GM12878 (cell line): ENCODE measurements at regions not wholly inside any gene's neighbourhood (a gene's known extent, or its start where the extent isn't known, plus 50 kb on each side); places are given as distances from the start of the nearest gene placed in this dataset.

Experiments used
- ASH2L ChIP-seq: fragments of 300-600, 200-600 bp; sonication (generic); IDR thresholded peaks from 2 replicates; pipeline ENCODE4 v1.6.1; 2017; ENCODE audit warnings: low read depth, mild to moderate bottlenecking, borderline replicate concordance
- BHLHE40 ChIP-seq, 2 experiments: fragments of 450-650 bp in 1 of 2; IDR thresholded peaks; 2 replicates each; pipeline ENCODE4 v1.6.1; 2011 to 2017; ENCODE audit warnings: low read depth in 2 of 2, borderline replicate concordance in 1 of 2, improper control_type of control experiment in 1 of 2, low read length in 1 of 2, mild to moderate bottlenecking in 1 of 2
- CEBPB ChIP-seq, 2 experiments: fragments of 150-350 bp in 1 of 2; IDR thresholded peaks; 2 replicates each; pipeline ENCODE4 v1.6.1; 2012 to 2014; ENCODE audit warnings: low read depth in 2 of 2, low read length in 2 of 2, borderline replicate concordance in 1 of 2, inconsistent platforms in 1 of 2
- E2F4 ChIP-seq: IDR thresholded peaks from 2 replicates; pipeline ENCODE4 v1.6.1; 2012; ENCODE audit warnings: low read depth, low read length, improper control_type of control experiment
- EED ChIP-seq: sonication (generic); IDR thresholded peaks from 2 replicates; pipeline ENCODE4 v1.6.1; 2016; ENCODE audit warnings: antibody characterized with exemption, low read depth
- EP300 ChIP-seq, 2 experiments: fragments of 150-350 bp in 1 of 2; IDR thresholded peaks; 2 replicates each; pipeline ENCODE4 v1.6.1; 2011 to 2012; ENCODE audit warnings: low read depth in 2 of 2, low read length in 2 of 2, borderline replicate concordance in 1 of 2, improper control_type of control experiment in 1 of 2, inconsistent platforms in 1 of 2; ENCODE audit not compliant: control insufficient read depth in 1 of 2
- HSF1 ChIP-seq: fragments of 150-350 bp; IDR thresholded peaks from 2 replicates; pipeline ENCODE4 v1.6.1; 2014; ENCODE audit warnings: mild to moderate bottlenecking, low read depth, low read length
- IRF4 ChIP-seq: IDR thresholded peaks from 2 replicates; pipeline ENCODE4 v1.6.1; 2011; ENCODE audit warnings: low read depth, low read length
- LARP7 ChIP-seq: fragments of 450-650 bp; IDR thresholded peaks from 2 replicates; pipeline ENCODE4 v1.6.1; 2017; ENCODE audit warnings: mild to moderate bottlenecking
- NKRF ChIP-seq: fragments of 450-650 bp; conservative IDR thresholded peaks from 2 replicates; pipeline ENCODE4 v1.6.1; 2017; ENCODE audit warnings: mild to moderate bottlenecking, moderate library complexity
- PKNOX1 ChIP-seq: fragments of 450-650 bp; IDR thresholded peaks from 2 replicates; pipeline ENCODE4 v1.6.1; 2016; ENCODE audit warnings: mild to moderate bottlenecking
- RAD51 ChIP-seq: fragments of 450-650 bp; IDR thresholded peaks from 2 replicates; pipeline ENCODE4 v1.6.1; 2016; ENCODE audit warnings: moderate library complexity, mild to moderate bottlenecking, inconsistent platforms
- SMAD5 ChIP-seq: IDR thresholded peaks from 2 replicates; pipeline ENCODE4 v1.6.1; 2016; ENCODE audit warnings: antibody characterized with exemption, low read depth
- SPI1 ChIP-seq: IDR thresholded peaks from 2 replicates; pipeline ENCODE4 v1.6.1; 2011; ENCODE audit warnings: low read depth, mild to moderate bottlenecking, low read length, moderate library complexity, borderline replicate concordance; ENCODE audit not compliant: insufficient read depth
- STAT1 ChIP-seq: fragments of 450-650 bp; conservative IDR thresholded peaks from 2 replicates; pipeline ENCODE4 v1.6.1; 2014; ENCODE audit warnings: antibody characterized with exemption, mild to moderate bottlenecking
- TCF7 ChIP-seq: IDR thresholded peaks from 2 replicates; pipeline ENCODE4 v1.6.1; 2014; ENCODE audit warnings: antibody characterized with exemption, borderline replicate concordance
- ZBTB33 ChIP-seq: fragments of 450-650 bp; IDR thresholded peaks from 2 replicates; pipeline ENCODE4 v1.6.1; 2017; ENCODE audit warnings: mild to moderate bottlenecking
- ZBTB40 ChIP-seq: fragments of 450-650 bp; IDR thresholded peaks from 2 replicates; pipeline ENCODE4 v1.6.1; 2016; ENCODE audit warnings: mild to moderate bottlenecking, moderate library complexity, borderline replicate concordance
- ZZZ3 ChIP-seq: IDR thresholded peaks from 2 replicates; pipeline ENCODE4 v1.6.1; 2011; ENCODE audit warnings: low read depth; ENCODE audit not compliant: control insufficient read depth, insufficient read length

GRCh38 chr10:62511656-62512055 lies 137.5 kb downstream of the ZNF365 start (continued):
- no peak for TF ChIP-seq ZBTB40
- no peak for TF ChIP-seq STAT1
- no peak for TF ChIP-seq SPI1
- no peak for TF ChIP-seq ASH2L
- no peak for TF ChIP-seq RAD51
- TF ChIP-seq TCF7 = no peak
- peak; percentile 31 to 56; a peak in 2 of 4 replicates for TF ChIP-seq EP300 (IDR thresholded peaks at IDR 0.05; ENCODE audit: borderline replicate concordance in 1 of 2, control insufficient read depth in 1 of 2, low read depth in 2 of 2, low read length in 2 of 2)
- TF ChIP-seq E2F4 = no peak
- peak; percentile 32; the same call in 1 of the 2 replicates for TF ChIP-seq PKNOX1
- TF ChIP-seq ZZZ3 = no peak
- no peak for TF ChIP-seq HSF1
- no peak for TF ChIP-seq SMAD5
- TF ChIP-seq CEBPB (IDR thresholded peaks at IDR 0.05; ENCODE audit: borderline replicate concordance in 1 of 2, low read depth in 2 of 2, low read length in 2 of 2) = no peak
- no peak for TF ChIP-seq NKRF
- peak in 1 of 2 experiments; percentile 54; a peak in 1 of 4 replicates for TF ChIP-seq BHLHE40 (IDR thresholded peaks at IDR 0.05; ENCODE audit: borderline replicate concordance in 1 of 2, low read depth in 2 of 2, low read length in 1 of 2)
- no peak for TF ChIP-seq ZBTB33
- no peak for TF ChIP-seq IRF4
- no peak for TF ChIP-seq LARP7
- peak; percentile 50; the same call in 1 of the 2 replicates for TF ChIP-seq EED
